Stomach (tissue), 4 donors: ENCODE measurements at regions not wholly inside any gene's neighbourhood (a gene's known extent, or its start where the extent isn't known, plus 50 kb on each side); places are given as distances from the start of the nearest gene placed in this dataset.

Source experiments
- EP300 ChIP-seq: sonication (generic); formaldehyde crosslinking; IDR thresholded peaks from one replicate; pipeline ENCODE4 v1.6.1; 2017; ENCODE audit warnings: antibody characterized with exemption
- POLR2A ChIP-seq, 4 donors: fragments of 450-650 bp; IDR thresholded peaks; one replicate each; pipeline ENCODE4 v1.6.1; 2016; ENCODE audit warnings: antibody characterized with exemption in 4 of 4, control low read depth in 2 of 4, mild to moderate bottlenecking in 1 of 4, moderate library complexity in 1 of 4
- POLR2AphosphoS5 ChIP-seq, 3 donors: sonication (generic); formaldehyde crosslinking; IDR thresholded peaks; one replicate each; pipeline ENCODE4 v1.6.1; 2016; ENCODE audit warnings: antibody characterized with exemption in 3 of 3
- TF ChIP-seq, protein P1 (sequence below), 7 experiments: fragments of 450-650 bp in 4 of 7; fragments of 200-600 bp in 3 of 7; sonication (generic) in 3 of 7; IDR thresholded peaks; one replicate each; pipeline ENCODE4 v1.5.1; 2016 to 2019; ENCODE audit warnings: antibody characterized with exemption in 7 of 7, control low read depth in 2 of 7, mild to moderate bottlenecking in 1 of 7

DNA sequence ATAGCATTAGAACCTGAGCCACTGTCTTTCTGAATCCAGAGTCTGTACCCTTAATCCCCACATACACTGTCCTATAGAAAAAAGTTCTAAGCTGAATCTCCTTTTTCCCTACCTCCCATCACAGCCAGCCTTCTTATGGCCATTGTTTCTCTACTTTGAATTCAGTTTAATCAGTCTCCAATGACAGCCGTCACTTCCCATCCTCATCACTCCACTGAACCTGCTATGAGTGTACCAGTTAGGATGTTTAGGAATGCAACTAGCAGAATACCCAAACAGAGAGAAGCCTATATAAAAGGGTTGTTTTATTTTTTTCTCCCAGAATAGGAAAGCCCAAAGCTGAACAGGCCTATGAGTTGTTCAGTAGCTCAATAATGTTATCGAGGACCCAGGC is 220.4 kb upstream of the NREP start:
- TF ChIP-seq, protein P1, sequence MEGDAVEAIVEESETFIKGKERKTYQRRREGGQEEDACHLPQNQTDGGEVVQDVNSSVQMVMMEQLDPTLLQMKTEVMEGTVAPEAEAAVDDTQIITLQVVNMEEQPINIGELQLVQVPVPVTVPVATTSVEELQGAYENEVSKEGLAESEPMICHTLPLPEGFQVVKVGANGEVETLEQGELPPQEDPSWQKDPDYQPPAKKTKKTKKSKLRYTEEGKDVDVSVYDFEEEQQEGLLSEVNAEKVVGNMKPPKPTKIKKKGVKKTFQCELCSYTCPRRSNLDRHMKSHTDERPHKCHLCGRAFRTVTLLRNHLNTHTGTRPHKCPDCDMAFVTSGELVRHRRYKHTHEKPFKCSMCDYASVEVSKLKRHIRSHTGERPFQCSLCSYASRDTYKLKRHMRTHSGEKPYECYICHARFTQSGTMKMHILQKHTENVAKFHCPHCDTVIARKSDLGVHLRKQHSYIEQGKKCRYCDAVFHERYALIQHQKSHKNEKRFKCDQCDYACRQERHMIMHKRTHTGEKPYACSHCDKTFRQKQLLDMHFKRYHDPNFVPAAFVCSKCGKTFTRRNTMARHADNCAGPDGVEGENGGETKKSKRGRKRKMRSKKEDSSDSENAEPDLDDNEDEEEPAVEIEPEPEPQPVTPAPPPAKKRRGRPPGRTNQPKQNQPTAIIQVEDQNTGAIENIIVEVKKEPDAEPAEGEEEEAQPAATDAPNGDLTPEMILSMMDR (IDR thresholded peaks at IDR 0.05) = no peak
- TF ChIP-seq POLR2A (IDR thresholded peaks at IDR 0.05) (no peak), POLR2AphosphoS5 (IDR thresholded peaks at IDR 0.05) (no peak), EP300 (no peak)
